ENCODE measurements at regions not wholly inside any gene's neighbourhood (a gene's known extent, or its start where the extent isn't known, plus 50 kb on each side); places are given as distances from the start of the nearest gene placed in this dataset.

DNA sequence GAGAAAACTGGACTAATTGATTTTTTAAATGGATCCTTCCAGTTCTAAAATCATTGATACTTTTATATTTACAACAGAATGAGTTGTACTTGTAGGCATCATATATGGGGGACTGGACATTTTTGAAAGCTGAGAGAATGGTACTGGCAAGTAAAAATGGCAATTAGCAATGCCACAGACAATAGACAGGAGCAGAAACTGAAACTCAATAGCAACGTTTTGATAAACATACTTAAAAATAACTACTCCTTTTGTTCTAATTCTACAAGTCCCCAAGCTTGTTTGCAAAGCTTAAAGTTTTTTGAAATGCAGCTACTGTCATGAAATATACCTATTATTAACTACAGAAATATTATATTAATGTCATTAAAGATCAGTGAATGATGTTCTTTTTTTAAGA is 52.8 kb upstream of the FBXL7 start:
- no peak for DNase-seq

DNA sequence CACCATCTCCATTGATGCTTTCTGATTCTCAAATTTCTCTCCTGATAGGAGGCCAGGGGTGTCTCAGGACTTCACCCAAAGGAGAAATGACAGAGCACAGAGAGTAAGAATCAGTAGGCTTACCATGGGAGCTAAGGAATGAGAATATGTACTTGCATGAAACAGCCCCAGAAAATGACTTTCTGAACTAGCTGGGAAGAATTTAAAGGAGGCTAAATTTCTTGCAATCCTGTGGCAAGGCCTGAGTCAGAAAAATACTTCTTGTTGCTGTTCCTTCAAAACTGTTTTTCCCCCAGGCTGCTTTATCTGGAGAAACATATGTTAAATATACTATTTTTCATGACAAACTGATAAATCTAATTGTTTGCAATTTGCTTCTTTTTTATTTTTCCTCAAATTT is 53.4 kb upstream of the FBXL7 start:
- no peak for DNase-seq

GRCh38 chr5:15442193-15442570 is 57.8 kb upstream of the FBXL7 start:
- DNase-seq = no peak

GRCh38 chr5:15441433-15442192 is 58.4 kb upstream of the FBXL7 start:
- no peak for DNase-seq

- DNase-seq = no peak
Measured at GRCh38 chr5:15440434-15440833, 59.5 kb upstream of the FBXL7 start.

DNA sequence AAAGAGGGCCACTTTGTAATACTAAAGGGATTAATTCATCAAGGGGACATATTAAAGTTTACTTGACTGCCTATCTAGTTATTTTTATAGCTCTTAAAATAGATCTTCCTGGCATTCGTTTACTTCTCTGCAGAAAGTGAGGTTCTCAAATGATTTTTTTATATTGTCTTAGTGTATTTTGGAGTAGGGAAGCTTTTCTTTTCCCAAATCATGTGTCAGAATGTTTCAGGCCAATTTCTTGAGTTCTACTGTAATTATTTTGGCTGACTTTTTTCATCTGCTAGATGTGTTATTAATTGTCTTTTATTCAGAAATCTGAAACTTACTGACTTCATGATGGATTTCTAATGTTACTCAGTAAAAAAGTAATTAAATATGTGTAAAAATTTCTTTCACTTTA is 60.2 kb upstream of the FBXL7 start:
- no peak for DNase-seq

GRCh38 chr5:15433709-15434108 is 66.3 kb upstream of the FBXL7 start:
- DNase-seq = no peak

- DNase-seq = no peak
Measured at GRCh38 chr5:15431923-15432322, 68.1 kb upstream of the FBXL7 start.

- no peak for DNase-seq
Measured at GRCh38 chr5:15425766-15426165, 74.2 kb upstream of the FBXL7 start.

- no peak for DNase-seq
Measured at GRCh38 chr5:15424769-15425168, 75.2 kb upstream of the FBXL7 start.

DNA sequence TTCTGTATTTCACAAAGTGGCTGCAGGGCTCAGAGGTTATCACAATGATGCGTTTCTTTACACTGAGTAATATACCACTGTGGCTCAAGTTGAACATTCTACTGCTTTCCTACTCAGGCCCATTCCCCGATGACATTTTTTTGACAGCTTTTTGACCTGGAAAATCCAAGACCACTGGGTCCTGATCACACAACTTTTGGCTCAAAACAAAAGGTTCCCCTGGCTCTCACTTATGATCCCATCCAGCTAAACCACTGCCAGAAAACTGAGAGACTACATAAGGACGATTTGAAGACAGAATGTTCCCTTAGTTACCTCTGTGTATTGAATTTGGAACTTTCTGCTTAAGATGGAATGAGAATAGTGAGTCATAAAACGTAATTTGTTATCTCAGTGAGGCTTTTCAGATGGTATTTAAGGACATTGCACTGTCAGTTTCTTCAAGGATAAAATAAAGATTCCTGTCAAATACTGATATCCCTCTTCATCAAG is 78.0 kb upstream of the FBXL7 start:
- no peak for DNase-seq

DNA sequence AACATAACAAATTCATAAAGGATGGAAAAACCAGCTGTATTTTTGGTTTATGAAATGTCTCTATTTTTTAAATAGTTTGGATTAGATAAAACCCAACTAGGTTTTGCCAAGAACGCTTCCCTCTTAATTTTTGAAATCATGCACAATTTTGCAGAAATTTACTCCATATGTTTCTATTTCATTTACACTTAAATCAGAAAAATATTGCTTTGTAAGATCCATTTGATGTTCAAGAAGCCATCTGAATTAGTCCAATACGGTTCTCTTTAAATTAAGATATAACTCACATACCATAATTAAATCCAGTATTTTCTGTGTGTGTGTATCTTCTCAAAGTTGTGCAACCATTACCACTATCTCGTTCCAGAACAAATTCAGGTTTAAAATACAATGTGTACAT is 78.6 kb upstream of the FBXL7 start:
- DNase-seq = no peak

GRCh38 chr5:15420201-15420600 is 79.8 kb upstream of the FBXL7 start:
- DNase-seq = no peak

- DNase-seq = no peak
Measured at GRCh38 chr5:15417156-15417555, 82.8 kb upstream of the FBXL7 start.

GRCh38 chr5:15406478-15406877 is 93.5 kb upstream of the FBXL7 start:
- no peak for DNase-seq

DNA sequence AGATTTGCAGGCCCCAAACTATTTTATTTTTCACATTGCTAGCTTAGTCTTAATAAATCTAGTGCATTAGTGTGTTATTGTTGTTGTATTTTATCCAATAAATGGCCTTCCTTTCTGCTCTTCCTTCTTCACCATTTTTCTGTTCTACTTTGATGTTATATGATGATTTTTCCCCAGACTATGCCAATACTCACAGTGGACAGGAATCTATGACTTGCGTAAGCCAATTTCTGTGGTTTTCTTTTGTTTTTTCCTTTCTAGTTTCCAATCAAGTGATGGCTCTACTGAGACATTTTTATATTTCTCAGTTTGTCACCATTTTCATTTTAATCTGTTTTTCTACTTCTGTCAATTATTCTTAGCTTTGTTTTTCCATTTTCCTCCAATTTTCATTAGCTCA is 106.8 kb upstream of the FBXL7 start:
- DNase-seq = no peak

DNA sequence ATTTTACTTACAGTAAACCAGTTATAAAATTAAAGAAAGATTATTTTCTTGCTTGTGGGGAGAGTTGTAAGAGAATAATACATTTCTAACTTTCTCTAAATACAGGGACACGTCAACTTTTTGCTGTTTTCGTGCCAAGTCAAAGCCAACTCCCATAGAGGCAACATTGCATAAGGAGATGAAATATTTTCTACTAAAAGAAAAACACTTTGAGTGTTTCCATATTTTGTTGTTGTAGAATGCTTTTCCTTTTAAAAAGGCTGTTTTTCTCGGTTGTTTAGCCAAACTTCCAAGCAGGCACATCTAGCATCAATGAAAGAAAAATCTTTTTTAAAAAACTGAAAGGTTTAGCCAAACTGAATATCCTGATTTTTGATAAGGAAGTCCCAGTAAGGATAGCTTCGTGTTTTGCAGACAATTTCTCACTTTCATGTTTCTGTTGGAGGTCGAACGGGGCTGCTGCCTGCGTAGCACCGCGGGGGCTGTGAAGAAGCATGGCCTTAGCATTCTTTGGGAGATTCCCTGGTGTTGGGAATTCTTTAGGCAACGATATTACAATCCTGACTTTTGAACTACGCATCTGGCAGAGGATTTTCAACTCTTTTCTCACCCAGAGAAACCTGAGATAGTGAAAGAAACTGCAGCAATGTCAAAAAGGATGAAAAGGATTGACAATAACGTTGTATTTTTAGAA is 108.1 kb upstream of the FBXL7 start:
- no peak for DNase-seq

GRCh38 chr5:15388866-15389265 is 111.1 kb upstream of the FBXL7 start:
- DNase-seq = no peak

DNA sequence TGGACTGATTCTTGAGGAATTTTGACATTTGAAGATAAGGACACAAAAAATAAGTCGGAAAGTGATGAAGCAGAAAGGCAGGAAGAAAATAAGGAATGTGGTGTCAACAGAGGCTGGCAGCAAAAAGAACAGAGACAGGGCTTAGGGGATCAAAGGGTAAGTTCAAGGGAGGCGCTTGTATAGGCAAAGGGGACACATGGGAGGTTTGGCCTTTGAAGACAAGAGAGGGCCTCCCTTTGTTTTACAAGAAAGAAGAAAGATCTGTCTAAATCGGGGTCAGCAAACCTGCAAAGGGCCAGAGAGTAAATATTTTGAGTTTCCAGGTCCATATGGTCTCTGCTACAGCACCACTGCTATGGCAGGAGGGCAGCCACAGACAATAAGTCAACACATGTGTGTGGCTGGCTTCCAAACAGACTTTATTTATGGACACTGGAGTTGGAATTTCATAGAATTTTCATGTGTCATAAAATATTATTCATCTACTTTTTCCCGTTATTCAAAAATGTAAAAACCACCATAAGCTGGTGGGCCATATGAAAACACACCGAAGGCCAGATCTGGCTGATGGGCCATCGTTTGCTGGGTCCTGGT is 112.0 kb upstream of the FBXL7 start:
- DNase-seq = no peak

DNA sequence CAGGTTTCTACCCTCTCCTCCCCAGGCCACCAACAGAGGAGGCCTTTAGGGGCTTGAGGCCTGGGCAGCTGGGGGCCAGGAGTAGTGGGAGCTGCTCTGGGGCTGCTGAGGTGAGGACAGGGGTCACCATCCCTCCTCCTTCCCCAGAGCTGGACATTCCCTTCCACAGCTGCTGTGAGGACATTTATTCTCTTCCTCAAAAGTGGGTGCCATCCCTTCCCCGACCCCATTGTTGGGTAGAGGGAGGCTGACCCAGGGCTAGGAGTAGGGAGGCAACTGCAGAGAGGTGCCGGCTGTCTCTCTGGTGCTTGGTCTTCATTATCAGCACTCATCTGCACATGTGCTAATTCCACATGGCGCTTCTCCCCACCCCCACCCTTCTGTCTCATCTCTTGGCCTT is 113.9 kb upstream of the FBXL7 start:
- DNase-seq = no peak

DNA sequence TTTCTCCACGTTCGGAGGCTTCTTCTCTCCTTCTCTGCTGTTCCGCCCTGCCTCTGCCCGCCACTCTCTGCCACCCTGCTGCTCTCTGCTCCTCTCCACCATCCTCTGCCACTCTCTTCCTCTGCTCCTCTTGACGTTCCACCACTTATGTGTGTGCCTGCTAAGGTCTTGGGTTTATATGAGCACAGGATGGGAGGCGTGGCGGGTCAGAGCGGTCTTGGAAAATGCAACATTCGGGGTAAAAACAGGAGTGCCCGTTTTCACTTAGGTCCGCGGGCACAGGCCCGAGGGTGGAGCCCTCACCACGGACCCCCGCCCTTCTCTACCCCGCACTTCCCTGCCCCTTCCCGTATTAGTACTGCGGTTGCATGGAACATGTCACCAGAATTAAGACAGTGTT is 114.4 kb upstream of the FBXL7 start:
- no peak for DNase-seq

GRCh38 chr5:15385037-15385436 is 114.9 kb upstream of the FBXL7 start:
- no peak for DNase-seq

DNA sequence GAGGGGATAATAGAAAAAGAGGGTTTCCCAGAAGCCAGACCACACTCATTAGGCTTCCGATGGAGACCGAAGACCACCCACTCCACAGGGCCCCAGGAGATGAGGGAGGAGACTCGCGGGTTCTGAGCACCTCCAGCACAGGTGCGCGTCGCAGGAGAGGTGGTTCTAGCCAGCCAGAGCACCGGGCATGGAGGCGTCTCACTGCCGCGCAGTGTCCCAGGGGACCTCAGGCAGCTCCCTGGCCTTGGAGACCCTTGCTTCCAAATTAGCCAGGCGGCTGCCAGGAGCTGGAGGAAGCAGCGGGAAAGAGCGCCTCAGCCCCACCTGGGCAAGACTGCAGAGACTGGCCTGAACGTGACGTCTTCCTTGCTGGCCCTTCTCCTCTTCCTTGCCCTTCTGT is 115.4 kb upstream of the FBXL7 start:
- DNase-seq = no peak

DNA sequence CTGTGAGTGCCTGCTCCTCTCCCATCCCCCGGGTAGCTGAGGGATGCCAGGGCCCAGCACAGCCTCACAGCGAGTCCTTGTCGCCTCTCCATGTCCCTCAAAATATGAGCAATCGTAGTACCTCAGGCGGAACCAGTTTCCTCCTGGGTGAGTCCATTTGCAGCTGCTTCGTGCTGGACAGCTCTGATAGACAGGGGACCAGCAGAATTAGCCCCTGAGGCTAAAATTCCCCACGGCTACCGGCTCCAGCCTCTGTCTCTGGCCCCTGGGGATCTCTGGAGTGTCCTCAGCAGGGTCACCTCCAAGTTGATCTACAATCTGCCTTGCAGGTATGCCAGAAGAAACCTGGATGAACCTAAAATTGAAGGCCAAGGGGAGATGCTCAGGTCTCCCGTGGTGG is 115.8 kb upstream of the FBXL7 start:
- no peak for DNase-seq
